HepG2 (cell line): ENCODE measurements at regions not wholly inside any gene's neighbourhood (a gene's known extent, or its start where the extent isn't known, plus 50 kb on each side); places are given as distances from the start of the nearest gene placed in this dataset.

Experiments
- CTCF ChIP-seq: sonication (generic); formaldehyde crosslinking; IDR thresholded peaks from 2 replicates; pipeline ENCODE4 v1.5.0; 2020; ENCODE audit warnings: mild to moderate bottlenecking, missing genetic modification reagents, moderate library complexity
- GABPA ChIP-seq, 2 experiments: IDR thresholded peaks; 2 replicates each; pipeline ENCODE4 v1.6.1; 2011 to 2016; ENCODE audit warnings: low read depth in 2 of 2, low read length in 1 of 2, missing biosample characterization in 1 of 2, missing genetic modification characterization in 1 of 2
- GFI1 ChIP-seq: sonication (generic); formaldehyde crosslinking; IDR thresholded peaks from 2 replicates; pipeline ENCODE4 v1.5.0; 2020; ENCODE audit warnings: missing genetic modification reagents, mild to moderate bottlenecking, borderline replicate concordance
- NCOA2 ChIP-seq: sonication (generic); formaldehyde crosslinking; IDR thresholded peaks from 2 replicates; pipeline ENCODE4 v1.8.0; 2022; ENCODE audit warnings: inconsistent platforms
- ZNF274 ChIP-seq: sonication (generic); formaldehyde crosslinking; IDR thresholded peaks from 2 replicates; pipeline ENCODE4 v1.5.1; 2020; ENCODE audit warnings: mild to moderate bottlenecking, missing genetic modification reagents
- ZNF724P ChIP-seq: sonication (generic); formaldehyde crosslinking; IDR thresholded peaks from 2 replicates; pipeline ENCODE4 v1.8.0; 2022; ENCODE audit warnings: missing genetic modification reagents, borderline replicate concordance
- ZSCAN5A ChIP-seq: sonication (generic); formaldehyde crosslinking; IDR thresholded peaks from 2 replicates; pipeline ENCODE4 v1.8.0; 2022; ENCODE audit warnings: mild to moderate bottlenecking, missing genetic modification reagents, borderline replicate concordance
- TF ChIP-seq, protein P1 (sequence below): IDR thresholded peaks from 2 replicates; pipeline ENCODE4 v1.6.1; 2016

GRCh38 chr13:103969520-103970050 lies 903.4 kb upstream of the SLC10A2 start:
- no peak for TF ChIP-seq CTCF (CRISPR knock-in tag)
- no peak for TF ChIP-seq ZNF274 (CRISPR knock-in tag)
- no peak for TF ChIP-seq ZSCAN5A (CRISPR knock-in tag)
- TF ChIP-seq NCOA2 (CRISPR knock-in tag): no peak
- TF ChIP-seq ZNF724P (CRISPR knock-in tag): no peak
- TF ChIP-seq GFI1 (CRISPR knock-in tag): no peak
- no peak for TF ChIP-seq GABPA (IDR thresholded peaks at IDR 0.05; ENCODE audit: low read depth, low read length)
- TF ChIP-seq GABPA (CRISPR knock-in tag; IDR thresholded peaks at IDR 0.05; ENCODE audit: low read depth): no peak
- TF ChIP-seq, protein P1, sequence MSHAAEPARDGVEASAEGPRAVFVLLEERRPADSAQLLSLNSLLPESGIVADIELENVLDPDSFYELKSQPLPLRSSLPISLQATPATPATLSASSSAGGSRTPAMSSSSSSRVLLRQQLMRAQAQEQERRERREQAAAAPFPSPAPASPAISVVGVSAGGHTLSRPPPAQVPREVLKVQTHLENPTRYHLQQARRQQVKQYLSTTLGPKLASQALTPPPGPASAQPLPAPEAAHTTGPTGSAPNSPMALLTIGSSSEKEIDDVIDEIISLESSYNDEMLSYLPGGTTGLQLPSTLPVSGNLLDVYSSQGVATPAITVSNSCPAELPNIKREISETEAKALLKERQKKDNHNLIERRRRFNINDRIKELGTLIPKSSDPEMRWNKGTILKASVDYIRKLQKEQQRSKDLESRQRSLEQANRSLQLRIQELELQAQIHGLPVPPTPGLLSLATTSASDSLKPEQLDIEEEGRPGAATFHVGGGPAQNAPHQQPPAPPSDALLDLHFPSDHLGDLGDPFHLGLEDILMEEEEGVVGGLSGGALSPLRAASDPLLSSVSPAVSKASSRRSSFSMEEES: no peak
